Glomerular visceral epithelial cell (primary cell): ENCODE measurements at regions not wholly inside any gene's neighbourhood (a gene's known extent, or its start where the extent isn't known, plus 50 kb on each side); places are given as distances from the start of the nearest gene placed in this dataset.
"Not testable (repeated sequence)": the region's sequence is repeated elsewhere in the genome, so short reads cannot be mapped to it uniquely, and the experiment has no call there.

Experiments
- DNase-seq: peaks from one replicate; pipeline ENCODE4 v3.0.0-alpha.2; 2016; ENCODE audit errors: extremely low spot score

GRCh38 chr7:68082961-68083657, 1086.5 kb downstream of the TYW1 start:
- not testable (repeated sequence) for DNase-seq

- DNase-seq, result no peak
Observed at GRCh38 chr7:68087401-68087800, 1090.8 kb downstream of the TYW1 start.

- no peak for DNase-seq
Observed at GRCh38 chr7:68088879-68089278, 1092.2 kb downstream of the TYW1 start.

GRCh38 chr7:68090256-68090655, 1093.6 kb downstream of the TYW1 start:
- not testable (repeated sequence) for DNase-seq

- no peak for DNase-seq
Observed at GRCh38 chr7:68103319-68103718, 1106.7 kb downstream of the TYW1 start.

- no peak for DNase-seq
Observed at GRCh38 chr7:68107261-68107660, 1110.6 kb downstream of the TYW1 start.

- DNase-seq, result no peak
Observed at GRCh38 chr7:68107968-68108367, 1111.3 kb downstream of the TYW1 start.

GRCh38 chr7:68109299-68109698, 1112.7 kb downstream of the TYW1 start:
- DNase-seq, result no peak

GRCh38 chr7:68119411-68119810, 1122.8 kb downstream of the TYW1 start:
- DNase-seq, result no peak

GRCh38 chr7:68121056-68121455, 1124.4 kb downstream of the TYW1 start:
- no peak for DNase-seq

- no peak for DNase-seq
Observed at GRCh38 chr7:68121655-68122054, 1125.0 kb downstream of the TYW1 start.

- no peak for DNase-seq
Observed at GRCh38 chr7:68122801-68123200, 1126.2 kb downstream of the TYW1 start.

GRCh38 chr7:68125168-68125567, 1128.5 kb downstream of the TYW1 start:
- no peak for DNase-seq

GRCh38 chr7:68133045-68133444, 1136.4 kb downstream of the TYW1 start:
- DNase-seq, result no peak

GRCh38 chr7:68143345-68143744, 1146.7 kb downstream of the TYW1 start:
- DNase-seq, result no peak

- DNase-seq, result no peak
Observed at GRCh38 chr7:68146983-68147382, 1150.3 kb downstream of the TYW1 start.

GRCh38 chr7:68147614-68148238, 1151.1 kb downstream of the TYW1 start:
- DNase-seq, result no peak

GRCh38 chr7:68148440-68148839, 1151.8 kb downstream of the TYW1 start:
- no peak for DNase-seq

- DNase-seq, result no peak
Observed at GRCh38 chr7:68152205-68152604, 1155.6 kb downstream of the TYW1 start.

- DNase-seq, result no peak
Observed at GRCh38 chr7:68155676-68156075, 1159.0 kb downstream of the TYW1 start.

- DNase-seq, result no peak
Observed at GRCh38 chr7:68158686-68159295, 1162.2 kb downstream of the TYW1 start.

- no peak for DNase-seq
Observed at GRCh38 chr7:68162712-68163111, 1166.1 kb downstream of the TYW1 start.

- DNase-seq, result no peak
Observed at GRCh38 chr7:68166525-68166924, 1169.9 kb downstream of the TYW1 start.
